ENCODE measurements at regions not wholly inside any gene's neighbourhood (a gene's known extent, or its start where the extent isn't known, plus 50 kb on each side); places are given as distances from the start of the nearest gene placed in this dataset.

- no peaks in the 10 kb centered on the region for H3K27me3 ChIP-seq
- 63 to 65% methylated on average over 2 of the region's 2 CpGs for WGBS, 2 donors
- H3K27ac ChIP-seq: no peak overlapping the region
- TF ChIP-seq POLR2A (IDR thresholded peaks at IDR 0.05) (no peak), CTCF (IDR thresholded peaks at IDR 0.05) (no peak)
- H3K9me3 ChIP-seq: no peaks in the 10 kb centered on the region
- no peak overlapping the region for H3K4me3 ChIP-seq
- DNase-seq (no peak), ATAC-seq (no peak)
- intact Hi-C loops (cut with DNase I): no loop called here
- H3K36me3 ChIP-seq (replicated peaks in 1 of 2; ENCODE audit: insufficient read depth in 1 of 2, low read depth in 2 of 2): no peaks in the 10 kb centered on the region
- no peaks in the 10 kb centered on the region for H3K4me1 ChIP-seq
These were observed 354.0 kb downstream of the ETNK1 start for GRCh38 chr12:22978962-22979361.

- no peak for DNase-seq
- H3K27ac ChIP-seq: no peak overlapping the region
- no peaks in the 10 kb centered on the region for H3K9me3 ChIP-seq
- TF ChIP-seq POLR2A (IDR thresholded peaks at IDR 0.05): no peak
- no peak for TF ChIP-seq CTCF (IDR thresholded peaks at IDR 0.05)
- H3K36me3 ChIP-seq (replicated peaks in 1 of 2; ENCODE audit: insufficient read depth in 1 of 2, low read depth in 2 of 2): no peaks in the 10 kb centered on the region
- ATAC-seq: no peak
- no peak overlapping the region for H3K4me3 ChIP-seq
- no peaks in the 10 kb centered on the region for H3K4me1 ChIP-seq
- WGBS, 2 donors: 51 to 60% methylated on average over 5 of the region's 5 CpGs
- H3K27me3 ChIP-seq: no peaks in the 10 kb centered on the region
- intact Hi-C loops (cut with DNase I): no loop called here
These were observed 355.0 kb downstream of the ETNK1 start for GRCh38 chr12:22979854-22980469.

- Histone ChIP-seq H3K36me3 (replicated peaks in 1 of 2; ENCODE audit: insufficient read depth in 1 of 2, low read depth in 2 of 2) (no peaks in the 10 kb centered on the region), H3K9me3 (no peaks in the 10 kb centered on the region), H3K27ac (no peak overlapping the region), H3K4me3 (no peak overlapping the region), H3K4me1 (no peaks in the 10 kb centered on the region), H3K27me3 (no peaks in the 10 kb centered on the region)
- WGBS, 2 donors: 45 to 58% methylated on average over 3 of the region's 3 CpGs
- no peak for DNase-seq
- TF ChIP-seq CTCF (IDR thresholded peaks at IDR 0.05) (no peak), POLR2A (IDR thresholded peaks at IDR 0.05) (no peak)
- ATAC-seq: no peak
- intact Hi-C loops (cut with DNase I): no loop called here
These were observed 356.7 kb downstream of the ETNK1 start for GRCh38 chr12:22981711-22982110.

- 75 to 76% methylated on average over 11 to 13 of the region's 13 CpGs for WGBS, 2 donors
- DNase-seq (no peak), ATAC-seq (no peak)
- Histone ChIP-seq H3K27ac (no peak overlapping the region), H3K4me1 (no peaks in the 10 kb centered on the region), H3K4me3 (no peak overlapping the region), H3K27me3 (no peaks in the 10 kb centered on the region), H3K9me3 (no peaks in the 10 kb centered on the region), H3K36me3 (replicated peaks in 1 of 2; ENCODE audit: insufficient read depth in 1 of 2, low read depth in 2 of 2) (no peaks in the 10 kb centered on the region)
- intact Hi-C loops (cut with DNase I): no loop called here
- no peak for TF ChIP-seq POLR2A (IDR thresholded peaks at IDR 0.05)
- no peak for TF ChIP-seq CTCF (IDR thresholded peaks at IDR 0.05)
These were observed 357.7 kb downstream of the ETNK1 start for GRCh38 chr12:22982635-22983034.

GRCh38 chr12:22986997-22987396, 362.0 kb downstream of the ETNK1 start:
- H3K27ac ChIP-seq: no peak overlapping the region
- intact Hi-C loops (cut with DNase I): no loop called here
- no peak overlapping the region for H3K4me3 ChIP-seq
- DNase-seq (no peak), ATAC-seq (no peak)
- no peaks in the 10 kb centered on the region for H3K4me1 ChIP-seq
- WGBS, 2 donors: 45 to 53% methylated on average over 1 of the region's 1 CpG
- no peaks in the 10 kb centered on the region for H3K9me3 ChIP-seq
- no peaks in the 10 kb centered on the region for H3K27me3 ChIP-seq
- TF ChIP-seq CTCF (IDR thresholded peaks at IDR 0.05): no peak
- no peak for TF ChIP-seq POLR2A (IDR thresholded peaks at IDR 0.05)
- no peaks in the 10 kb centered on the region for H3K36me3 ChIP-seq (replicated peaks in 1 of 2; ENCODE audit: insufficient read depth in 1 of 2, low read depth in 2 of 2)
